ENCODE measurements at regions not wholly inside any gene's neighbourhood (a gene's known extent, or its start where the extent isn't known, plus 50 kb on each side); places are given as distances from the start of the nearest gene placed in this dataset.

- Histone ChIP-seq H3K4me2 (ENCODE audit: low read length) (no peak overlapping the region), H3K9me2 (ENCODE audit: insufficient read depth, low read length) (no peaks in the 10 kb centered on the region), H3K4me3 (ENCODE audit: low read depth, low read length, poor library complexity, severe bottlenecking) (no peak overlapping the region), H3K27ac (ENCODE audit: low read depth, low read length, poor library complexity, severe bottlenecking) (no peak overlapping the region), H4K20me1 (ENCODE audit: insufficient read depth, low read length) (no peaks in the 10 kb centered on the region), H3K36me3 (ENCODE audit: insufficient read depth, low read length) (no peaks in the 10 kb centered on the region), H3K79me2 (ENCODE audit: insufficient read depth, low read depth, low read length) (no peaks in the 10 kb centered on the region), H3K4me1 (ENCODE audit: insufficient read depth, low read length, poor library complexity, severe bottlenecking) (no peaks in the 10 kb centered on the region), H3K9me3 (ENCODE audit: low read length) (no peaks in the 10 kb centered on the region), H2AFZ (ENCODE audit: low read length) (no peak overlapping the region)
- no peak for DNase-seq (ENCODE audit: low spot score)
- TF ChIP-seq CTCF (conservative IDR thresholded peaks at IDR 0.05; ENCODE audit: low read length) (no peak), EZH2phosphoT487 (IDR thresholded peaks at IDR 0.05; ENCODE audit: borderline replicate concordance, low read depth, low read length) (no peak)
- BruUV-seq (replicated peaks), result no TSS peak
- CTCF ChIA-PET (ENCODE audit: unreplicated experiment), result no interaction called here
- intact Hi-C loops (cut with micrococcal nuclease; ENCODE audit: unreplicated experiment), result no loop called here
- POLR2A ChIA-PET, result no interaction called here
These were observed 1023.2 kb downstream of the KCNT2 start for GRCh38 chr1:195584870-195585624.

- BruUV-seq (replicated peaks), result no TSS peak
- no peak for DNase-seq (ENCODE audit: low spot score)
These were observed 1027.3 kb downstream of the KCNT2 start for GRCh38 chr1:195580988-195581387.

More at GRCh38 chr1:195580988-195581387, 1027.3 kb downstream of the KCNT2 start:
- TF ChIP-seq CTCF (conservative IDR thresholded peaks at IDR 0.05; ENCODE audit: low read length), result 0 out of 2 replicates have a peak, but pooled peaks have one; percentile 27
- TF ChIP-seq EZH2phosphoT487 (IDR thresholded peaks at IDR 0.05; ENCODE audit: borderline replicate concordance, low read depth, low read length), result no peak
- Histone ChIP-seq H4K20me1 (ENCODE audit: insufficient read depth, low read length) (no peaks in the 10 kb centered on the region), H3K9me3 (ENCODE audit: low read length) (no peaks in the 10 kb centered on the region), H3K4me3 (ENCODE audit: low read depth, low read length, poor library complexity, severe bottlenecking) (no peak overlapping the region), H3K4me1 (ENCODE audit: insufficient read depth, low read length, poor library complexity, severe bottlenecking) (no peaks in the 10 kb centered on the region), H3K9me2 (ENCODE audit: insufficient read depth, low read length) (no peaks in the 10 kb centered on the region), H3K27ac (ENCODE audit: low read depth, low read length, poor library complexity, severe bottlenecking) (no peak overlapping the region), H3K79me2 (ENCODE audit: insufficient read depth, low read depth, low read length) (no peaks in the 10 kb centered on the region), H3K36me3 (ENCODE audit: insufficient read depth, low read length) (no peaks in the 10 kb centered on the region), H3K4me2 (ENCODE audit: low read length) (no peak overlapping the region), H2AFZ (ENCODE audit: low read length) (no peak overlapping the region)
- intact Hi-C loops (cut with micrococcal nuclease; ENCODE audit: unreplicated experiment), result no loop called here
- CTCF ChIA-PET (ENCODE audit: unreplicated experiment), result no interaction called here
- POLR2A ChIA-PET, result interaction anchor here (0.6 kb wide), 1 partner anchor 315 kb away, joined by 3 read pairs; no protein-coding TSS in a partner anchor
